Glomerular visceral epithelial cell (primary cell): ENCODE measurements at regions not wholly inside any gene's neighbourhood (a gene's known extent, or its start where the extent isn't known, plus 50 kb on each side); places are given as distances from the start of the nearest gene placed in this dataset.

Experiments used
- DNase-seq: peaks from one replicate; pipeline ENCODE4 v3.0.0-alpha.2; 2016; ENCODE audit errors: extremely low spot score

GRCh38 chr20:6421321-6422248, 298.8 kb upstream of the FERMT1 start:
- DNase-seq: no peak

GRCh38 chr20:6420336-6420735, 297.5 kb upstream of the FERMT1 start:
- no peak for DNase-seq

- no peak for DNase-seq
Observed at GRCh38 chr20:6418732-6419131, 295.9 kb upstream of the FERMT1 start.

DNA sequence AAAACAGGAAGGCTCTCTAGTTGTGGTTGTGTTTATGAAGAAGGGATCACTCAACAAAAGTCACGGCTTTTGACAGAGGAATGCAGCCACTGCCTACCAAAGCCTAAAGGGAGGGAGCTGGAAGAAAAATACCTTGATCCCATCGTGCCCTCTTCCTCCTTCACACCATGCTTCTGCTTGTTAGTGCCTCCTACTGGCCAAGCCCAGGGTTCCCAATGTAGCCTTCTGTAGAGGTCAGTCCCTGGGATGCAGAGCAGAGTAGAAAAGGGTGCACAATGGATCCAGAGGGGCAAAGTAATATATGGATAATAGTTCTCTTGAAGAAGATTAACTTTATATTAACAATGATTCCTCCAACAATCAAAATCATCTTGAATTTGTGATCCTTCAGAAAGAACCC, 293.5 kb upstream of the FERMT1 start:
- DNase-seq: no peak

DNA sequence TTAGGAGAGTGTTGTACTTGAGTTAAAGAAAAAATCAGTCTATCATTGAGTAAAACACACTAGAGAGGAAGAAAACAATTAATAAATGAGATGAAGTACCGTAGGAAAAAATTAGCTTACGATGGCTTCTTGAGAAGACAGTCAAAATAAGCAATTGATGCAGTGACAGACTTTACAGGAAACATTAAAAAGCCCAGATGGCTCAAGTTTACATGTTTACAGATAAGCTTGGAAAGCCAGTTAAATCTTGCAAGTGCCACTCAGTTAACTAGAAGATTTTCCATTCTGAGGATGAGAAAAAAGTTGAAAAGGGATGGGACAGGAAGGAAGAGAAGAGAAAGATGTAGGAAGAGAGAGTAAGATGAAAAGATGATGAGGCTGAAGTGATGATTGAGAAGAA, 288.8 kb upstream of the FERMT1 start:
- DNase-seq: no peak

DNA sequence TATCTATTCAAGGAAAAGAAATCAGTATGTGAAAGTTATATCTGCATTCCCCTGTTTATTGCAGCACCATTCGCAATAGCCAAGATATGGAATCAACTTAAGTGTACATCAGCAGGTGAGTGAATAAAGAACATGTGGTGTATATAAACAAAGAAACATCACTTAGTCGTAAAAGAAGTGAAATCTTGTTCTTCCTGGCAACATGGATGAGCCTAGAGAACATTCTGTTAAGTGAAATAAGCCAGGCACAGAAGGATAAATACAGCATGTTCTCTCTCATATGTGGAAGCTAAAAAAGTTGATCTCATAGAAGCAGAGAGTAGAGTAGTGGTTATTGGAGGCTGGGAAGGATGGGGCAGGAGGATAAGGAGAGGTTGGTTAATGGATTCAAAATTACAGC, 287.9 kb upstream of the FERMT1 start:
- DNase-seq: no peak

GRCh38 chr20:6407163-6407562, 284.3 kb upstream of the FERMT1 start:
- no peak for DNase-seq

DNA sequence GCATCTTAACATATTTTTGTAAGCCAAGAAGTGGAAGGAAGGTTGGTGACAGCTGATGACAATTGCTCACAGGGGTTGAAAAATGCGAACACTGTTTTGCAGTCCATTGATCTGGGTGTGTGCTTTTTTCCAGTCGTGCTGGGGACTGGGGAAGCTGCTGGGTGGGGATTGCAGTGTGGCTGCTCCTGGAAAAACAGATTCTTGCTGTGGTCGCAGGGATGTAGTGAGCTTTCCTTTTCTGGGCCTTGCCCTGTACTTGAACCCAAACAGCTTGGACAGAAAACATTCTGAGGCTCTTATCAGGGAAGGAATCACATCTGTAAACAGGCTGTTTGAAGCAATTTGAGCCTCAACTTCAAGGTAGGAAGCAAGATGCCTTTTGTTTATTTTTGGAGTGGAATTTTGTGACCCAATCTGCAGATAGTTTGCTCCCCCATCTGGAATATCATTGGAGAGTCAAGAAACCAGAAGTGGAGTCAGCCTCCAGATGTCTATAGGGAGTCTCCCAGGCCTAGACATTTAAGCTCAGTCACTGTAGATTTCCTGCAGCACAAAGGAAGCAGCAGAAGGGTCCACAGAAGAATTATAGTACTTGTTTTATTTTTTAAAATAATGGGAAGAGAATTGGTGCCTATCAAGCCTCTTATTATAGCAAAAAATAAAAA, 279.2 kb upstream of the FERMT1 start:
- DNase-seq: no peak

GRCh38 chr20:6397115-6397514, 274.3 kb upstream of the FERMT1 start:
- DNase-seq: no peak

GRCh38 chr20:6395695-6396094, 272.9 kb upstream of the FERMT1 start:
- DNase-seq: no peak

GRCh38 chr20:6388671-6389197, 265.9 kb upstream of the FERMT1 start:
- DNase-seq: no peak

- no peak for DNase-seq
Observed at GRCh38 chr20:6384956-6385486, 262.2 kb upstream of the FERMT1 start.

- DNase-seq: no peak
Observed at GRCh38 chr20:6384380-6384779, 261.6 kb upstream of the FERMT1 start.

DNA sequence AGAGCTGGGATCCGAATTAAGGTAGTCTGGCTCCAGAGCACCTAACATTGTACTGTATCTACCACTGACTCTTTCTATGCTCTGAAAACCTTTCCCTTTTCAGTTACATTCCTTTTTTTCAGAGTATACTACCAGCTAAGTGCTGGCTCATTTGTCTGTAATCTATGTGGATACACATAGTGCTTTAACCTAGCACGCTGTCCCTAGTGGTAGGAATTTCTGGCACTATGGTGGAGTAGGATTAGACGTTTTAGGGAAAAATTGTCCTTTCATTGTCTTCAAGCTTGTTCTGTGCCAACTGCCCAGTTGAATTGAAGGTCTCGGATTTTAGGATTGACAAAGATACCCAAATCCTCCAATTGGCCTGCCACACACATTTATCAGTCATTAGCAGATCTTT, 259.1 kb upstream of the FERMT1 start:
- no peak for DNase-seq

DNA sequence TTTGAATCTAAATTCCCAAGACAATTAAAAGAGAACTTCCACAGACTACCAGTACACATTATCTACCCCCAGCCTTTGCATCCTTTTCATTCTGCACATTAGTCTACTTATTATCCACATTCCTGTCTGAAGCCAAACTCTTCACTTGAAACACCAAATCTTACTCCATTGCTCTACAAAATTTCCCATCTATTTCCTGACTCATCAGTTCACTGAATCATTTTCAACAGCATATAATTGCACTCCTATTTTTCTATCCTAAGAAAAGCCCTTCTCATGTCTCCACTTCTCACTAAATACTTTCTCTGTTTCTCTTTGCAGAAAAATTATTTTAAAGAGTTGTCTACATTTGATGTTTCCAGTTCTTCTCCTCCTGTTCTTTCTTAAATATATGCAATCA, 239.4 kb upstream of the FERMT1 start:
- DNase-seq: no peak

GRCh38 chr20:6360766-6361165, 237.9 kb upstream of the FERMT1 start:
- DNase-seq: no peak

- no peak for DNase-seq
Observed at GRCh38 chr20:6355754-6356451, 233.1 kb upstream of the FERMT1 start.

DNA sequence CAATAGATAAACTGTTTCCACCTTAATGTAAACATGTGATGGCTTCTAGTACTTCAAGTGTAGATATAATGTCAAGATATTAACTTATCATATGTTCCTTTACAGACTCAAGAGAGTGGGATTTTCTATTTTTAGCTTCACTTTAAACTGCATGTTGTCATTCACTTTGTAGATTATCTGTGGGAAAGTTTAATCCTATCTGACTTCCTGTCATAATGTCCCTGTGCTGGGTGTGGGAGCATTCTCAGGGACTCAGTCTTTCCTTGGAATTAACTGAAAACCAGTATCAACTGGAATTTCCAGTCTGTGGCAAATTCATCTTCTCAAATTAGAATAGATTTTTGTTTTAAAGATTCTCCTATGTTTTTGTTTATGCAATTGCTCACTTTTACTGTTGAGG, 226.1 kb upstream of the FERMT1 start:
- DNase-seq: no peak

DNA sequence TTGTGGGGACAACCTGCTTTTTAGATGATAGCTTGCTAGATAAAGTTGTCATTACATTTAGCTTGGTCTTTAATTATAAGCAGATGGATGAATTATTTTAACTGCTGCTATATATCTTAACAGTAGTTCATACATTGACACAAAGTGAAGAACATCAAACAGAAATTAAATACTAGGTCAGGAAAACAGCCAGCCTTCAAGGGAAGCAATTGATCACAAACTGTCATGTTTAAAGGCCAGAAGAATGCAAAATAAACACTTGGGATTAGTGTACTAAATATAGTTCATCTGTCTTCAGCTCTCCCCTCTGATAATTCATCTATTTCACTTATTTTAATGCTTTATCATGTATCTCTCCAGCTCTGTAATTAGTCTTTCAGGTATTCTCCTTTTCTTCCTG, 225.1 kb upstream of the FERMT1 start:
- DNase-seq: no peak

GRCh38 chr20:6341491-6341890, 218.7 kb upstream of the FERMT1 start:
- no peak for DNase-seq

- DNase-seq: no peak
Observed at GRCh38 chr20:6339176-6339575, 216.3 kb upstream of the FERMT1 start.

DNA sequence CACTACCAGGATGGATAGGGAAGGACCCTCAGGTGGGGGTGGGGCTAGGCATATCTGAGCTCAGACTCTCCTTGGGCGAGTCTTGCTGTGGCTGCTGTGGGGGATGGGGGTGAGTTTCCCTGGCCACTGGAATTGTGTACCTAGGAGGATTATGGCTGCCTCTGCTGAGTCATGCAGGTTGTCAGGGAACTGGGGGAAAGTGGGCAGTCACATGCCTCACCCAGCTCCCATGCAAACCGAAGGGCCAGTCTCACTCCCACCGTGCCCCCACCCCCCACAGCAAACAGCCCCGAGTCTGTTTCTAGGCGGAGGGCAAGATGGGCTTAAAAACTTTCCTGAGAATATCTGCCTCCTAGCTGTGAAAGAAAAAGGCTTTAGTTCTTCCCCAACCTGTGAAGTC, 210.3 kb upstream of the FERMT1 start:
- DNase-seq: no peak
